ENCODE measurements at regions not wholly inside any gene's neighbourhood (a gene's known extent, or its start where the extent isn't known, plus 50 kb on each side); places are given as distances from the start of the nearest gene placed in this dataset.
"Not testable (repeated sequence)": the region's sequence is repeated elsewhere in the genome, so short reads cannot be mapped to it uniquely, and the experiment has no call there.

DNA sequence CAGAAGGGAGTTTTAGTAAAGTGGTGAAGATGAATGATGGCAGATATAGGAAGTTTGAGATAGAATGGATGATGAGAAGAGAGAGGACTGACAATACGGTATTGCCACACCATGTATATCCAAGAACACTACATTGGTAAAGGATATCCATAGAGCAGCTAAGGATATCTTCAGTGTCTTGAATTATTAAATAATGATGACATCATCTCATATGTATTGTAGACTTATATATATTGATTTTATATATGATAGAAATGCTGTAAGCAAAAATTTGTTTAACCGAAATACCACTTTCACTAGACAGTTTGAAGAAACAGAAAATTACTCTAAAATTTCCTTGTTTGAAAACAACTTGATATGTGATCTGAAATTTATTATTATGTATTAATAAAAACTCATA is 89.0 kb downstream of the SEPTIN7 start:
- DNase-seq (no peak), ATAC-seq (replicated peaks) (no peak)
- H3K27ac Mint-ChIP-seq: peak overlapping the region; percentile 41 to 52
- H3K4me3 Mint-ChIP-seq: no peak overlapping the region
- no peaks in the 10 kb centered on the region for H3K27me3 Mint-ChIP-seq
- no peaks in the 10 kb centered on the region for H3K9me3 Mint-ChIP-seq
- peaks cover 20 to 29% of the 10 kb centered on the region in 2 donors for H3K4me1 Mint-ChIP-seq (ENCODE audit: low read depth in 2 of 2)
- peaks cover 52% of the 10 kb centered on the region for H3K36me3 Mint-ChIP-seq (ENCODE audit: insufficient read depth)

- Mint-ChIP-seq H3K27ac (peak overlapping the region; percentile 50 to 83), H3K4me1 (ENCODE audit: low read depth in 2 of 2) (peaks cover 20 to 32% of the 10 kb centered on the region in 2 donors), H3K4me3 (no peak overlapping the region), H3K9me3 (no peaks in the 10 kb centered on the region), H3K27me3 (no peaks in the 10 kb centered on the region), H3K36me3 (ENCODE audit: insufficient read depth) (peaks cover 50% of the 10 kb centered on the region)
- DNase-seq: no peak
- peak; percentile 29 for ATAC-seq (replicated peaks)
Measured at GRCh38 chr7:35891004-35891830, 90.4 kb downstream of the SEPTIN7 start.

DNA sequence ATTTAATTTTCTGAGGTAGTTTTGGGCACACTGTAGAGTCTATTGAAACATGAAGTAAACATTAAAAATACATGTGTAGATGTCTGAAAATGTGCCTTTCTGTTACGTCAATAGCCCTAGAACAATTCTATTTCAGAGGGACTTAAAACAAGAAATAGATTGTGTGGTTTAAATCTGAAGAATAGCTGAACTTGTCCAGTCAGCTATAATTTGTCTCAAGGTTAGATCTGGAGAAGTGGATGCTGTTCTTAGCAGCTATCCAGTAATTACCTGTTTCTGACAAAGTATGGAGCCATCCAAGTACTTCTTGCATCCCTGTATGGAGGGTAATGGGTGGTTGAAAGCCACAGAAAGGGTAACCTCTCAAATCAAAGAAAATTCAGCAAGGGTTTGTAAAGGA is 92.8 kb downstream of the SEPTIN7 start:
- Mint-ChIP-seq H3K27ac (peak overlapping the region in 1 of 2 donors; percentile 77), H3K36me3 (ENCODE audit: insufficient read depth) (peaks cover 47% of the 10 kb centered on the region), H3K4me1 (ENCODE audit: low read depth in 2 of 2) (peaks cover 20 to 32% of the 10 kb centered on the region in 2 donors), H3K9me3 (no peaks in the 10 kb centered on the region), H3K27me3 (no peaks in the 10 kb centered on the region), H3K4me3 (no peak overlapping the region)
- ATAC-seq (replicated peaks) (no peak), DNase-seq (no peak)

DNA sequence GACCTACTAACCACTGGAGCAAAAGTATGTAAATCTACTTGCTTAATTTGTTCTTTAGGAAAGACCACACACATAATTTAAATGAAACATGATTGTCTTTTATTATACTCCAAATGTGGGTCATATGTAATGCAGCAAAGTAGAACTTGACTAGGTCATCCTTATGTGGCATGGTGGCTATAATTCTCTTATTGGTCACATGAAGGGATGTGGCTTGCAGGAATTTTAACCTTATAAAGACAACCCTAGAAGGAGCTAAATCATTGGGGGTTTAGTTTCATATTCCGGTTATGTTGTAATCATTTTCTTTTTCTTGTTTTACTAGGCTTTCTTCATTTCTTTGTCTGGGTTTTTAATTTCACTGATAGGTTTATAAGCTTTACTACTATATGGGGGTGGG is 93.9 kb downstream of the SEPTIN7 start:
- DNase-seq: no peak
- H3K36me3 Mint-ChIP-seq (ENCODE audit: insufficient read depth): peaks cover 48% of the 10 kb centered on the region
- peaks cover 12 to 29% of the 10 kb centered on the region in 2 donors for H3K4me1 Mint-ChIP-seq (ENCODE audit: low read depth in 2 of 2)
- H3K4me3 Mint-ChIP-seq: no peak overlapping the region
- no peak for ATAC-seq (replicated peaks)
- H3K27ac Mint-ChIP-seq: peak overlapping the region; percentile 64
- no peaks in the 10 kb centered on the region for H3K27me3 Mint-ChIP-seq
- H3K9me3 Mint-ChIP-seq: no peaks in the 10 kb centered on the region

GRCh38 chr7:35900651-35901050 is 99.8 kb downstream of the SEPTIN7 start:
- ATAC-seq (replicated peaks): no peak
- Mint-ChIP-seq H3K4me1 (ENCODE audit: low read depth in 2 of 2) (no peaks in the 10 kb centered on the region), H3K27ac (peak overlapping the region; percentile 20 to 54), H3K9me3 (no peaks in the 10 kb centered on the region), H3K36me3 (ENCODE audit: insufficient read depth) (peaks cover 80% of the 10 kb centered on the region), H3K4me3 (no peak overlapping the region), H3K27me3 (no peaks in the 10 kb centered on the region)
- no peak for DNase-seq

DNA sequence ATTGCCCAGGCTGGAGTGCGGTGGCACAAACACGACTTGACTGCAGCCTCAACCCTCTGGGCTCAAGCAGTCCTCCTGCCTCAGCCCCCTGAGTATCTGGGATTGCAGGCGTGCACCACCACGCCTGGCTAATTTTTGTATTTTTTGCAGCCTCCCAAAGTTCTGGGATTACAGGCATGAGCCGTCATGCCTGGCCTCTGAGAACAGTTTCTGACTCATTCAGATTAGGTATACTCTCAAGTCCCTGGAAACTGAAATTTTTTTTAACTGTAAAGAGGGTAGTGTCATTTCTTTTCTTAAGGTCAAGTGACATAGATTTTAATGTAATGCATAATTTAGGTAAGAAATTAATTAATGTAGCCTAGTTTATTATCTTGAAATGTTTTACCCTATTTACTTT is 104.7 kb downstream of the SEPTIN7 start:
- Mint-ChIP-seq H3K4me3 (no peak overlapping the region), H3K27ac (peak overlapping the region in 1 of 2 donors; percentile 47), H3K27me3 (no peaks in the 10 kb centered on the region), H3K36me3 (ENCODE audit: insufficient read depth) (peaks cover 42% of the 10 kb centered on the region), H3K9me3 (no peaks in the 10 kb centered on the region), H3K4me1 (ENCODE audit: low read depth in 2 of 2) (peaks cover 5 to 6% of the 10 kb centered on the region in 2 donors)
- ATAC-seq (replicated peaks) (no peak), DNase-seq (no peak)

DNA sequence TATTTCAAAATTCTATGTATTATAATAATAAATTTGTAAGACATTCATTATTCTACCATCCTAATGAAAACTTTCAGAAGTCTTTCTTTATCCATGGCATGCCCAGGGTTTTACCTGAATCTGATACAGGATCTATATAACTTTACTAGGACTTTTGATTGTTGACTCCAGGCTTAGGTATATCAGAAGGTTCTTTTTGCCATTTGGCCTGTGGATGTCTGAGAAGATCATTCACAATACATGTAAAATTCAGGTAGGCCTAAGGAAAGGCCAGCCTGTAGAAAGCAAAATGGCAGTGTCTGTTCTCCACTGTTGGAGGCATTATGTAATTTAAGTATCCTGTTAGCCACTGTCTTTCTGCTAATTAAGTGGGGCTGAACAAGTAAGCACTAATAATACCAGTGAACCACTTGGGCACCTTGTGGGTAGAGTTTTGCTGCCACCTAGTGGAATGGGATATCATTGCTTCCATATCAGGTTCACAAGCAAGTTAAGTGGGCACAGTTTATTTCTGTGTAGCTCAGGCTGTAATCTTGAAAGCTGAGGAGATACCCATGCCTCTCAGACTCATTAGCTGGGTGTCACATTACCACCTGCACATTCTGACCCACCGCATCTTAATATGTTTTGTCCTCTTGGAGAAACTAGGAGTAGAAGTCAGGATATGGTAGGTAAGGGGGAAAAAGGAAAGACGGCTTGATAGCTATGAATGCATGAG is 105.5 kb downstream of the SEPTIN7 start:
- Mint-ChIP-seq H3K27me3 (no peaks in the 10 kb centered on the region), H3K4me3 (no peak overlapping the region), H3K4me1 (ENCODE audit: low read depth in 2 of 2) (peaks cover 5 to 6% of the 10 kb centered on the region in 2 donors), H3K27ac (peak overlapping the region in 1 of 2 donors; percentile 64), H3K9me3 (no peaks in the 10 kb centered on the region), H3K36me3 (ENCODE audit: insufficient read depth) (peaks cover 42% of the 10 kb centered on the region)
- DNase-seq (peak; percentile 73 to 82 (median 75)), ATAC-seq (replicated peaks) (peak; percentile 95)

GRCh38 chr7:35908331-35909216 is 107.7 kb downstream of the SEPTIN7 start:
- ATAC-seq (replicated peaks) (no peak), DNase-seq (no peak)
- peaks cover 23% of the 10 kb centered on the region for H3K36me3 Mint-ChIP-seq (ENCODE audit: insufficient read depth)
- no peaks in the 10 kb centered on the region for H3K9me3 Mint-ChIP-seq
- H3K4me3 Mint-ChIP-seq: no peak overlapping the region
- no peaks in the 10 kb centered on the region for H3K27me3 Mint-ChIP-seq
- H3K27ac Mint-ChIP-seq: peak overlapping the region; percentile 20 to 25
- peaks cover 5 to 6% of the 10 kb centered on the region in 2 donors for H3K4me1 Mint-ChIP-seq (ENCODE audit: low read depth in 2 of 2)

DNA sequence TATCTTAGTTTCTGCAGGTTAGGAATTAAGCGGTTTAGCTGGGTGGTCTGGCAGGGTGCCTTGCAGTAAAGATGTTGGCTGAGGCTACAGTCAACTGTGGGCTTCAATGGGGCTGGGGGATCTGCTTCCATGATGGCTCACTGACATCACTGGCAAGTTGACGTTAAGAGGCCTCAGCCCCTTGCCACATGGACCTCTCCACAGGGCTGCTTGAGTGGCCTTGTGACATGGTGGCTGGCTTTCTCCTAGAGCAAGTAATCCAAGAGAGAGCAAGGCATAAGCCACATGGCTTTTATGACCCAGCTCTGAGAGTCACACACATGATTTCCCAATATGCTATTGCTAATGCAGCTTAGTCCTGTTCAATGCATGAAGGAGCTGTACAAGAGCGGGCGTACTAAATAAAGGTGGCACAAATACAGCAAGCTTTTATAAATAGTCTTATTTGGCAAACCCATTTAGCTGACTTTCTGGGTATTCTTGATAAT is 109.1 kb downstream of the SEPTIN7 start:
- peaks cover 9% of the 10 kb centered on the region for H3K36me3 Mint-ChIP-seq (ENCODE audit: insufficient read depth)
- no peaks in the 10 kb centered on the region for H3K27me3 Mint-ChIP-seq
- no peak overlapping the region for H3K4me3 Mint-ChIP-seq
- DNase-seq: no peak
- H3K9me3 Mint-ChIP-seq: no peaks in the 10 kb centered on the region
- ATAC-seq (replicated peaks): no peak
- peaks cover 5 to 6% of the 10 kb centered on the region in 2 donors for H3K4me1 Mint-ChIP-seq (ENCODE audit: low read depth in 2 of 2)
- no peak overlapping the region for H3K27ac Mint-ChIP-seq

DNA sequence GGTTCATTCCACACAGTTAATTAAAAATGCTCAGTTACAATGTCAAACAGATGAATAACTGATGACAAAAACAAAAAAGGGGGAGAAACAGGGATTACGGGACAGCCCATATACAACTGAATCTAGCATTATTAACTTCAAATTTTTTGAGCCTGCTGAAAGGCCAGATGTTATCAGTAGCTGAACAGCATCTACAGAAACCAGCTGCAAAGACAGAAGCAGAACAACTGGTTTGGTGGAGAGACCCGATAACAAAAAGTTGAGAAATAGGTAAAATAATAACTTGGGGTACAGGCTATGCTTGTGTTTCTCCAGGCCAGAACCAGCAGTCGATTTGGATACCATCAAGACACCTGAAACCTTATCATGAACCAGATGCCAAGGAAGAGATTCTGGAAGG is 109.8 kb downstream of the SEPTIN7 start:
- not testable (repeated sequence) for H3K4me3 Mint-ChIP-seq; DNase-seq; H3K27ac Mint-ChIP-seq; H3K9me3 Mint-ChIP-seq; ATAC-seq (replicated peaks); H3K36me3 Mint-ChIP-seq (ENCODE audit: insufficient read depth); H3K27me3 Mint-ChIP-seq; H3K4me1 Mint-ChIP-seq (ENCODE audit: low read depth in 2 of 2)

- not testable (repeated sequence) for H3K4me3 Mint-ChIP-seq; DNase-seq; H3K4me1 Mint-ChIP-seq (ENCODE audit: low read depth in 2 of 2); H3K27ac Mint-ChIP-seq; ATAC-seq (replicated peaks); H3K9me3 Mint-ChIP-seq; H3K36me3 Mint-ChIP-seq (ENCODE audit: insufficient read depth); H3K27me3 Mint-ChIP-seq
Measured at GRCh38 chr7:35913350-35913749, 112.5 kb downstream of the SEPTIN7 start.

DNA sequence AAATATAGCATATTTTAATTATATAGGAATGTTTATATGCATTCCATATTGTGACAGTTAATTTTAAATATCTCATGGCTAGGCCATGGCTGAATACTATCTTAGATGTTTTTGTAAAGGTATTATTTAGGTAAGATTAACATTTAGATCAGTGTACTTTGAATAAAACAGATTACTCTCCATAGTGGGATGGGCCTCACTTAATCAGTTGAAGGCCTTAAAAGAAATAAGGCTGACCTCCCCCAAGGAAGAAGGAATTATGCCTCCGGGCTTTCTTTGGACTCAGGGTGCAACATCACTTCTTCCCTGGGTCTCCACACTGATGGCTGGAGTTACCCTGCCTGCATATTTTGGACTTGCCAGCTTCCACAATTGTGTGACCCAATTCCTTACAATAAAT is 113.4 kb downstream of the SEPTIN7 start:
- H3K27me3 Mint-ChIP-seq; ATAC-seq (replicated peaks); H3K4me3 Mint-ChIP-seq; H3K36me3 Mint-ChIP-seq (ENCODE audit: insufficient read depth); H3K4me1 Mint-ChIP-seq (ENCODE audit: low read depth in 2 of 2); DNase-seq; H3K27ac Mint-ChIP-seq; H3K9me3 Mint-ChIP-seq: not testable (repeated sequence)

GRCh38 chr7:35915247-35915955 is 114.5 kb downstream of the SEPTIN7 start:
- H3K4me3 Mint-ChIP-seq; DNase-seq; H3K9me3 Mint-ChIP-seq; H3K4me1 Mint-ChIP-seq (ENCODE audit: low read depth in 2 of 2); H3K36me3 Mint-ChIP-seq (ENCODE audit: insufficient read depth); H3K27ac Mint-ChIP-seq; H3K27me3 Mint-ChIP-seq; ATAC-seq (replicated peaks): not testable (repeated sequence)

Data from effector memory CD8-positive, alpha-beta T cell (primary cell).